ENCODE measurements at regions not wholly inside any gene's neighbourhood (a gene's known extent, or its start where the extent isn't known, plus 50 kb on each side); places are given as distances from the start of the nearest gene placed in this dataset.

DNA sequence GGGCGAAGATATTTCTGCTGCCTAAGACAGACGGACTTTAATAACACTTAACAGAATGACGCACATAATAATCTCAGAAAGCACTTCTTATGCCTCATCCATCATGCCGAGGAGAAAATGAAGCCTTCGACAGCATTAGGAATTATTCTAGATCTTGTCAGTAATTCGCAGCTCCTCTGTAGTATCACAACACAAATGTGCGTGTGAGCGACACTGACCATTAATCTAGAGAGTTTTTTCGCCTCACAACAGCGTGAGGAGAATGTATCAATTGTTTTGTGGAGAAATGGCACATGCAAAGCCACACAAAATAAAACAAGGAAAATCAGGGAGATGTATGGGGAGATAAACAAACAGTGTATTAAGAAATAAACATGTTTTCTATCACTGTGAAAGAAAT, 410.2 kb upstream of the PSMD7 start:
- Mint-ChIP-seq H3K36me3 (ENCODE audit: low read depth, unreplicated experiment) (no peaks in the 10 kb centered on the region), H3K9me3 (ENCODE audit: unreplicated experiment) (no peaks in the 10 kb centered on the region), H3K27ac (ENCODE audit: unreplicated experiment) (no peak overlapping the region), H3K4me3 (ENCODE audit: unreplicated experiment) (no peak overlapping the region), H3K4me1 (ENCODE audit: unreplicated experiment) (peaks cover 13% of the 10 kb centered on the region), H3K27me3 (ENCODE audit: unreplicated experiment) (peaks cover 1% of the 10 kb centered on the region)
- TF ChIP-seq, protein P1, sequence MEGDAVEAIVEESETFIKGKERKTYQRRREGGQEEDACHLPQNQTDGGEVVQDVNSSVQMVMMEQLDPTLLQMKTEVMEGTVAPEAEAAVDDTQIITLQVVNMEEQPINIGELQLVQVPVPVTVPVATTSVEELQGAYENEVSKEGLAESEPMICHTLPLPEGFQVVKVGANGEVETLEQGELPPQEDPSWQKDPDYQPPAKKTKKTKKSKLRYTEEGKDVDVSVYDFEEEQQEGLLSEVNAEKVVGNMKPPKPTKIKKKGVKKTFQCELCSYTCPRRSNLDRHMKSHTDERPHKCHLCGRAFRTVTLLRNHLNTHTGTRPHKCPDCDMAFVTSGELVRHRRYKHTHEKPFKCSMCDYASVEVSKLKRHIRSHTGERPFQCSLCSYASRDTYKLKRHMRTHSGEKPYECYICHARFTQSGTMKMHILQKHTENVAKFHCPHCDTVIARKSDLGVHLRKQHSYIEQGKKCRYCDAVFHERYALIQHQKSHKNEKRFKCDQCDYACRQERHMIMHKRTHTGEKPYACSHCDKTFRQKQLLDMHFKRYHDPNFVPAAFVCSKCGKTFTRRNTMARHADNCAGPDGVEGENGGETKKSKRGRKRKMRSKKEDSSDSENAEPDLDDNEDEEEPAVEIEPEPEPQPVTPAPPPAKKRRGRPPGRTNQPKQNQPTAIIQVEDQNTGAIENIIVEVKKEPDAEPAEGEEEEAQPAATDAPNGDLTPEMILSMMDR (IDR thresholded peaks at IDR 0.05; ENCODE audit: unreplicated experiment): no peak
- DNase-seq (ENCODE audit: low spot score): no peak

DNA sequence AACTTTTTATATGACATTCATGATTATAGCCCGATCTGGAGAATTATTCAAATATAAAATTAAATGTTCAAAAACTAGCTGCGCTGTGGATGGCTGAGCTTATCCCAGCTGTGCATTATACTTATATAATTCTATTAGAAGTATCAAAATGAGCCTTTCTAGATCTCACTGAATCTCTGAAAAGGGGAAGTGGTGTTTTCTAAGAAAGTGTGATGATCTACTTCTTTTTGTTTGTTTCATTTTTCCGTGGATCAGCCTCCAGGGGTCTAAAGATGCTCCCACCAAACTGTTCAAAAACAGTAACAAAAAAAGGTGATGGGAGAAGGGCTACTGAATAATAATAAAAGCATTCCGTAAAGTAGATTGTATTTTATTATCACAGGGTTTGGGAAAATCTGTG, 411.3 kb upstream of the PSMD7 start:
- no peak overlapping the region for H3K4me3 Mint-ChIP-seq (ENCODE audit: unreplicated experiment)
- H3K27ac Mint-ChIP-seq (ENCODE audit: unreplicated experiment): no peak overlapping the region
- peaks cover 4% of the 10 kb centered on the region for H3K4me1 Mint-ChIP-seq (ENCODE audit: unreplicated experiment)
- no peaks in the 10 kb centered on the region for H3K27me3 Mint-ChIP-seq (ENCODE audit: unreplicated experiment)
- TF ChIP-seq, protein P1 (IDR thresholded peaks at IDR 0.05; ENCODE audit: unreplicated experiment): no peak
- no peaks in the 10 kb centered on the region for H3K36me3 Mint-ChIP-seq (ENCODE audit: low read depth, unreplicated experiment)
- no peaks in the 10 kb centered on the region for H3K9me3 Mint-ChIP-seq (ENCODE audit: unreplicated experiment)
- DNase-seq (ENCODE audit: low spot score): no peak

DNA sequence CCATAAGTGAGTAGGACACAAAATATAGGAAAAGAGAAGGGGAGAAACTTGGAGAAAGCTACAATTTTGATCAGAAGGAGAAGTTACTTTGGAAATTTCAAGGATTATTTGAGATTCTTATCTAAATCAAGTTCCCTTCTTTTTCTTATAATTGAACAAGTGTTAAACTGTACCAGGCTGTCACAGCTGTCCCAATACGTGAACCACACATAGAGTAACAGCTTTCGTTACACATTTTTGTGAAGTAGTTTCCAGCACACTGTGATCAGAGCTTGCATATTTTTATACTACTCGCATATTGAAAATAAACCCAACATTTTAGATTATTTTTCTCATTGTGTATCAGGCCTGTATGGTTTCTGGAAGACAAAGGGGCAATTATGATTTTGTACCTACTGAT, 412.8 kb upstream of the PSMD7 start:
- no peak overlapping the region for H3K27ac Mint-ChIP-seq (ENCODE audit: unreplicated experiment)
- no peaks in the 10 kb centered on the region for H3K9me3 Mint-ChIP-seq (ENCODE audit: unreplicated experiment)
- H3K4me1 Mint-ChIP-seq (ENCODE audit: unreplicated experiment): peaks cover 4% of the 10 kb centered on the region
- TF ChIP-seq, protein P1 (IDR thresholded peaks at IDR 0.05; ENCODE audit: unreplicated experiment): no peak
- DNase-seq (ENCODE audit: low spot score): no peak
- no peak overlapping the region for H3K4me3 Mint-ChIP-seq (ENCODE audit: unreplicated experiment)
- H3K36me3 Mint-ChIP-seq (ENCODE audit: low read depth, unreplicated experiment): no peaks in the 10 kb centered on the region
- H3K27me3 Mint-ChIP-seq (ENCODE audit: unreplicated experiment): no peaks in the 10 kb centered on the region

DNA sequence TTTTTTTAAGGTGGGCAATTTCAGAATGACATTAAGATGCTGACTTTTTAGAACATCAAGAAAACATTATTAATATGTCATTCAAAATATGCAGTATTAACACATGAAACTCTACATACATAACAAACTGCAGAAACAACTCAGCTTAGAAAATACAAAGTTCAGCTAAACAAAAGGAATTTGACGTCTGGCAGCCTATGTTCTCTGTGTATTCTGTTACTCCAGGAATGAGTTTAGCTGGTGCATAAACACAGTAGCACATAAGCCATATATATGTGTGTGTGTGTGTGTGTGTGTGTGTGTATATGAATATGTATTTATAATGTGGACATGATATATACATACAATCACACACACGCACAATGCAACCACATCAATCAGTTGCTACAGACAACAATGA, 413.5 kb upstream of the PSMD7 start:
- TF ChIP-seq, protein P1 (IDR thresholded peaks at IDR 0.05; ENCODE audit: unreplicated experiment): no peak
- Mint-ChIP-seq H3K27me3 (ENCODE audit: unreplicated experiment) (no peaks in the 10 kb centered on the region), H3K36me3 (ENCODE audit: low read depth, unreplicated experiment) (no peaks in the 10 kb centered on the region), H3K27ac (ENCODE audit: unreplicated experiment) (no peak overlapping the region), H3K4me3 (ENCODE audit: unreplicated experiment) (no peak overlapping the region), H3K9me3 (ENCODE audit: unreplicated experiment) (no peaks in the 10 kb centered on the region), H3K4me1 (ENCODE audit: unreplicated experiment) (peaks cover 4% of the 10 kb centered on the region)
- DNase-seq (ENCODE audit: low spot score): no peak

- no peaks in the 10 kb centered on the region for H3K27me3 Mint-ChIP-seq (ENCODE audit: unreplicated experiment)
- H3K36me3 Mint-ChIP-seq (ENCODE audit: low read depth, unreplicated experiment): no peaks in the 10 kb centered on the region
- H3K4me3 Mint-ChIP-seq (ENCODE audit: unreplicated experiment): no peak overlapping the region
- TF ChIP-seq, protein P1 (IDR thresholded peaks at IDR 0.05; ENCODE audit: unreplicated experiment): no peak
- H3K27ac Mint-ChIP-seq (ENCODE audit: unreplicated experiment): no peak overlapping the region
- H3K9me3 Mint-ChIP-seq (ENCODE audit: unreplicated experiment): no peaks in the 10 kb centered on the region
- DNase-seq (ENCODE audit: low spot score): no peak
- no peaks in the 10 kb centered on the region for H3K4me1 Mint-ChIP-seq (ENCODE audit: unreplicated experiment)
These were observed 414.0 kb upstream of the PSMD7 start for GRCh38 chr16:73882651-73883050.
